NCI-H1105 (cell line): ENCODE measurements at regions not wholly inside any gene's neighbourhood (a gene's known extent, or its start where the extent isn't known, plus 50 kb on each side); places are given as distances from the start of the nearest gene placed in this dataset.

ENCODE experiments used
- DNase-seq: peaks from one replicate; lab custom pipeline; 2025; lab: John Stamatoyannopoulos, UW

DNA sequence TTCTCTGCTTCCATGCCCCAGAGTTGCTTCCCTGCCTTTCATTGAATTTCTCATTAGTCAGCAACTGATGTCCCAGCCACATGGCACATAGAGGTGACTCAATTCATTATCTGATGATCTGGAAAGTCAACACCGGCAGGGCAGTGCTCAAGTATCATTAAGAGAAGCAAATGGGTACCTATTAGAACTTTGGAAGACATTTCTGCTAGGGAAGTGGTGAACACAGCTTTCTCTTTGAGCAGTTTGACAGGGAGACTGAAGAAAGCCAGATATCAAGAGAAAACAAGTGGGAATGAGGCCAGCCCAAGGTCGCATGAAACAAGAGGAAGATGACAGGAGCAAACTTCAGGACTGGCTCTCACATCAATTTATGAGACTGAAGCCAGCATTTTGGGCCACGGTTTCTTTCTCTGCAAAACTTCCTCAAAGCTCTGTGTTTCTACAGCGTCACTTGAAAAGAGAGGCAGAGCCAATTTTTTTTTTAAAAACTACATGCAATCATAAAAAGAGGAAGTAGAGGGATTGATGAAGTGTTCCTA lies 108.3 kb upstream of the RPS6KA3 start:
- no peak for DNase-seq

DNA sequence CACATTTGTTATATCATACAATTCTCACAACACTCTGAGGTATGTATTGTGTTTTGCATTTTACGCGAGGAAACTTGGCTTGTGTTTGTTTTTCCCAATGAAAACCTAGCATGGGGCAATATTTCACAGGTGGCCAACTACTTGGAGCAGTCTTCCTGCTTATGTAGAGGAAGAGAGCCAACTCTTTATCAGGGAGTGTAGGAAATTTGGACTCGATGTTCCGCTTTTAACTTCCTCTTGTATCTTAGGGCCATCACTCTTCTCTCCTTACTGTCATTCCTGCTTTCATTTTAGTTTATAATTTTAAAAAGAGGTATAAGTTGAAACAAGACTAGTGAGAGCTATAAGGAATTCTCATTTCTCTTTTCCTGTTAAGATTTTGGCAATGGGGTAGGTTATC lies 107.7 kb upstream of the RPS6KA3 start:
- no peak for DNase-seq

- no peak for DNase-seq
Observed at GRCh38 chrX:20373063-20373462, 106.4 kb upstream of the RPS6KA3 start.

GRCh38 chrX:20372533-20372932 lies 105.8 kb upstream of the RPS6KA3 start:
- DNase-seq = no peak

DNA sequence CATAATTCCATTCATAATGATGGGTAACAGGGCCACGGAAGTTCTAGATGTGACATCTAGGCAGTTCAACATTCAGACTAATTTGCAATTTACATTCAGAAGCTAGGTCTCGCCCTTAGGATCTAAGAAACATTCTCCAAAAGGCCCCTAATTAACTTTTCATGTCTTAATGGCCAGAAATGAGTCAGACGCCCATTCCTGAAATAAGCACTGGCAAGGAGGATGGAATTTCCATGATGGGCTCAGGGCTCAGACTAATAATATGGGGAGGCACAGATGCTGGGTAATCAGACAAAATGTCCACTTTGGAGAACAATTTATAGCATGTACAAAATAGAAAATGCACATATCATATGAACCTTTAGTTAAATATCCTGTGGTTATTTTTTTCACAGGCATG lies 102.8 kb upstream of the RPS6KA3 start:
- DNase-seq = no peak

DNA sequence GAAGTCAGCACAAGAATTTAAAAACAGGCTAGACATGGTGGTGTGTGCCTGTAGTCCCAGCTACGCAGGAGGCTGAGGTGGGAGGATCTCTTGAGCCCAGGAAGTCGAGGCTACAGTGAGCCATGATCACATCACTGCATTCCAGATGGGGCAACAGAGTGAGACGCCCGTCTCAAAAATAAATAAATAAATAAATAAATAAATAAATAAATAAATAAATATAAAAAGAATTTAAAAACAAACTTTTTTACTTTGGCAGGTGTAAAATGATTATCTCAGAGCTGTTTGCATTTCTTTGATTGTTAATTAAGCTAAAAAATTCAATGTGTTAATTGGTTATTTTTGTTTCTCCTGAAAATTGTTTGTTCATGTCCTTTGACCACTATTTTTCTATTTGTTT lies 97.5 kb upstream of the RPS6KA3 start:
- DNase-seq = no peak

GRCh38 chrX:20363275-20363674 lies 96.6 kb upstream of the RPS6KA3 start:
- no peak for DNase-seq

- DNase-seq = peak; percentile 30
Observed at GRCh38 chrX:20362268-20363267, 95.9 kb upstream of the RPS6KA3 start.

GRCh38 chrX:20361890-20362262 lies 95.2 kb upstream of the RPS6KA3 start:
- no peak for DNase-seq

- no peak for DNase-seq
Observed at GRCh38 chrX:20361081-20361889, 94.6 kb upstream of the RPS6KA3 start.

GRCh38 chrX:20355187-20355586 lies 88.5 kb upstream of the RPS6KA3 start:
- DNase-seq = no peak

GRCh38 chrX:20354505-20354904 lies 87.8 kb upstream of the RPS6KA3 start:
- no peak for DNase-seq

DNA sequence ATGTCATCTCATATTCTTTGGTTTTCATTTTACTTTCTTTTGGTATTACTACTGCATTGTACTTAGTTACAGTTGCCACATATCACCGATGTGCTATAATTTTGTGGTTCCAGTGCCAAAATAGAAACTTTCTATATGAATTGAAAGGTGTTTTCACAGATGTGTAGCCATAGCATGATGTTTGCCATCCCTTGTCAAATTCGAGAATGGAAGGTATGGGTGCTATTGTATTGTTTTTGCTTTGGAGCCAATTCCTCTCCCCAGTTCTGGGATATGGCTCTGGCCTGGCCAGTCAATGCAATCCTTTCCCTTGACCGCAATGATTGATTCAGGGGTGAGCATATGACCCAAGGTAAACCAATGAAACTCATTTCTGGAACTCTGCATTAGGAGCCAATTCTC lies 86.2 kb upstream of the RPS6KA3 start:
- no peak for DNase-seq

DNA sequence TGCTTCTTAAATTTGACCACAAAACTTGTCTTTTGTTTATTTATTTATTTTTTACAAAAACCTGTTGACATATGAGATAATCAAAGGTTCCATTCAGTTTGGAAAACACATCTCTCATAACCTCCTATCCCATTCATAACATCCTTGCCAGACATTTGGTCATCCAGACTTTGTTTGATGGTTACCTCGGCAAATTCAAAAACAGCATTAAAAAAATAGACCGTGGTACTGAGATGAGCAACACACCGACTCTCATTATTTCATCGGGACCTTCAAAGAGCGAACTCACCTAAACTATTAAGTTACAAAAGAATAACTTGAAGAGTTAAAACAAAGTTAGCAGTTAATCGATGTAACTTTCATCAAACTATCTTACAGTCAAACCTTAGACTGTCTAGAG lies 85.8 kb upstream of the RPS6KA3 start:
- DNase-seq = no peak

DNA sequence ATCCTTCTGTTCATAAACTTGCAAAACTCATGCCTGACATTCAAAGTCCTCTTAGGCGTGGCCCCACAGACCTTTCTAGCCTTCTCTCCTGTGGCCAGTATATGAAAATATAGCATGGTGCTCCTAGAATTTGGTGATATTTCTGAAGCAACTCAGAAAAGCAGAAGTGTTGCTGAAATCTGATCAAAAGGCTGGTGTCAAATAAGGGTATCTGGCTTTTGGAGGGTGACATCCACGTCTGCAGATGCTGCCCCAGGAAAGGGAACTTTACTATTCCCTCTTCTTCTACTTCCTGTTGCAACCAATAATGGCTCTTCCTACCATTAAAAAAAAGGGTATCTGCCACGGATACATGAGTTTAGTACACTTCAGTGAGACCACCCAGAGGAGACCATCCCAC lies 83.9 kb upstream of the RPS6KA3 start:
- DNase-seq = no peak

DNA sequence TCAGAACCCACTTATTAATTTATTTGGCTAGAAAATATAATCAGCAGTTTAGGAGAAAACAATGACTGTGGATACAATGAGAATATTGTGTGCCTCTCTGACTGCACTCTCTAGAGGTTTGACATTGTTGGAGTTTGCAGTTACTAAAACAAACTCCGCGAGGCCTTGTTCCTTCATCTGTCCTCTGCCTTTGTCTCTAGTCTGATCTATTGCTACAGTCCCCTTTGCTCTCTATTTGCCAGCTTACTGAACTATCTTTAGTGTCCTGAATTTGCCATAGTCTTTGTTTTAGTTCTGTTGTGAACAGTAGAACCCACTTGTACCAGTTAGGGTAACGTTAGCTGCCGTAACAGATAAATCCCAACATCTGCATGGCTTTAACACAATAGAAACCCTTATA lies 81.4 kb upstream of the RPS6KA3 start:
- no peak for DNase-seq

GRCh38 chrX:20347481-20347880 lies 80.8 kb upstream of the RPS6KA3 start:
- no peak for DNase-seq

GRCh38 chrX:20333672-20334071 lies 67.0 kb upstream of the RPS6KA3 start:
- DNase-seq = no peak

- DNase-seq = no peak
Observed at GRCh38 chrX:20330545-20330944, 63.8 kb upstream of the RPS6KA3 start.

GRCh38 chrX:20329435-20329834 lies 62.7 kb upstream of the RPS6KA3 start:
- DNase-seq = no peak

DNA sequence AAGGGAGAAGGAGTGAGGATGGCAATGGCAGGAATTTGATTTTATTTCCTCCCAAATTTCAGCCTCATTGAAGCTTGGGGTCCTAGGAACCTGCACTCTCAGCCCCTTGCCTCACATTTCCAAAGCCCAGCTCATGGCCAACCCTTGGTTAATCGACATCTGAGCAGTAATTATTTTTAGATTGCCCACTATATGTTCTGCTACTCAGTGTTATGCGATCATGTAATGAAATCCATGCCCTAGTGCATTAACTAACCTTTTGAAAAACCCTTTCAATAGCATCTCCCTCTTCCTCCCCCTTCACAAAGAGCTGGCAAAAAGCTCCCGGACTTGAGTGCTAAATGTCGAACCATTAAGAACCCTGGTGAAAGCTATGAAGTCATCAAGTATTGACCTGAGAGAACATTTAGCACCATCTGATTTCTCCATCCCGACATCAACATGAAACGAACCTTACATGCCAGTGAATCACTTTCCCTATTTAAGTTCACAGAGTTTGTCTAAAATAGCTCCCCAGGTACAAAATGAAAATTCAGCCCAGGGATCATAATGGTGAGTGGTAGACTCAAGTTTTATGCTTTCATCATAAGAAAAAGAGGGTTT lies 59.2 kb upstream of the RPS6KA3 start:
- DNase-seq = no peak

DNA sequence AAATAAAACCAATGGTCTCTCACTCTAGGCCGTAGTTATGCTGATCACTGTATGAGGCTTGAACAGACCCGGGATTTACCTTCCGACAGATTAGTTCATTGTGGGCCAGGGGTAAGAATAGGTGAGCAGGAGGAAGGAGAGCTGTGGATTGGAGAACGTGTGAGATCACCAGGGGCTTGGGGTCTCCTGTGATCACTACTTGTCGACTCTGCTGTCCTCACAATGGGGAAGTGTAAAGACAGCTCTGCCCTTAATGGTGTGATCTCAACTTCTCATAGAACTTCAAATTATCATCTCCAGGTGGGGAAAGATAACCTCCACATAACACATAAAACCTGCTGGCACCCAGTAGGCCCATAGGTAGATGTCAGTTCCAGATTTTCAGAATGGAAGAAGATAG lies 56.2 kb upstream of the RPS6KA3 start:
- no peak for DNase-seq
